AG09319 (cell line): ENCODE measurements at regions not wholly inside any gene's neighbourhood (a gene's known extent, or its start where the extent isn't known, plus 50 kb on each side); places are given as distances from the start of the nearest gene placed in this dataset.

Experiments used
- DNase-seq: peaks from one replicate; pipeline ENCODE4 v3.0.0-alpha.2; 2010; ENCODE audit warnings: low read depth; ENCODE audit errors: extremely low read depth
- TF ChIP-seq, protein P1 (sequence below): IDR thresholded peaks from 2 replicates; pipeline ENCODE4 v1.5.1; 2011; ENCODE audit warnings: low read depth, mild to moderate bottlenecking, inconsistent platforms, low read length, moderate library complexity

DNA sequence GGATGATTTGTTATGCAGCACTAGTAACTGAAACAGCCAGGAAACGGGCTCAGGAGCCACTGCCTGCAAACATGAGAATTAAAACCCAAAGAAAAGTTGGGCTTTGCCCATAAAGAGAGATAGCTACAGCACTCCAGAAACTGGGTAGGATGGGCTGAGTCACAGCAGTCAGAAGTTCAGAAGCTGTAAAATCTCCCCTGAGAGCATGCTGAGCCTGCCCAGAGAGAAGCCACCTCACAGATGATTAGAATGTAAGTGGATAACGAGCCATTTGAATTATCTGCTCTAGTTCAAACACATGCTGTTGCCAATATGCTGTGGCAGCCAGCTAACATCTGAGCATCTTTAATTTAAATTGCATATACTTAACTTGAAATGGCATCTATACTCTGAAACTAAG lies 388.1 kb upstream of the ACVR2A start:
- no peak for DNase-seq
- TF ChIP-seq, protein P1, sequence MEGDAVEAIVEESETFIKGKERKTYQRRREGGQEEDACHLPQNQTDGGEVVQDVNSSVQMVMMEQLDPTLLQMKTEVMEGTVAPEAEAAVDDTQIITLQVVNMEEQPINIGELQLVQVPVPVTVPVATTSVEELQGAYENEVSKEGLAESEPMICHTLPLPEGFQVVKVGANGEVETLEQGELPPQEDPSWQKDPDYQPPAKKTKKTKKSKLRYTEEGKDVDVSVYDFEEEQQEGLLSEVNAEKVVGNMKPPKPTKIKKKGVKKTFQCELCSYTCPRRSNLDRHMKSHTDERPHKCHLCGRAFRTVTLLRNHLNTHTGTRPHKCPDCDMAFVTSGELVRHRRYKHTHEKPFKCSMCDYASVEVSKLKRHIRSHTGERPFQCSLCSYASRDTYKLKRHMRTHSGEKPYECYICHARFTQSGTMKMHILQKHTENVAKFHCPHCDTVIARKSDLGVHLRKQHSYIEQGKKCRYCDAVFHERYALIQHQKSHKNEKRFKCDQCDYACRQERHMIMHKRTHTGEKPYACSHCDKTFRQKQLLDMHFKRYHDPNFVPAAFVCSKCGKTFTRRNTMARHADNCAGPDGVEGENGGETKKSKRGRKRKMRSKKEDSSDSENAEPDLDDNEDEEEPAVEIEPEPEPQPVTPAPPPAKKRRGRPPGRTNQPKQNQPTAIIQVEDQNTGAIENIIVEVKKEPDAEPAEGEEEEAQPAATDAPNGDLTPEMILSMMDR, result no peak

DNA sequence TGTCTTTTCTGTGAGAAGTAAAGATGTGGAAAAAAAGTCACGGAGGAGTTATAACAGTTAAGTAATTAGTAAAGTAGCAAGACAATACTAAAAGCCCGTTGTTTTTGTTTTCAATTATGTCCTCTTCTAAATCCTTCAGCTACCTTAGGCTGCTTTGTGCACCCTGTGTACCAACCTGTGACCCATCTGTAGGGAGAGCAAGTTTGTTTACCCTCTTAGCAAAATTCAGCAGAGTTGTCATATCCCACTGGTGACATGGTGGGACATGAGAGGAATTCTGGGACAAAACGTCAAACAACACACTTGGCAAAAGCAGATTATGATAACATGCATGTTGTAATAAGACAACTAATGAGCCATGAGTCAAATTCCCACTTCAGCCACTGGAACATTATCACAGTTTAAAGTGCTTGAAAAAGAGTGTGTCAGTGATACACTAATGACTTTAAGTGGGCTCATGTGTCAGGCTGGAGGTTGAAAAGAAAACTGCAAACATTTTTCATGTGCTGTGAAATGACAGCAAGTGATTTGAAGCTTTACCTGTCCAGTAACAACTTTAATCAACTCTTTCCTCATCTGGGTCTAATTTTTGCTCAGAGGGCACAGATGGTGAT lies 392.8 kb upstream of the ACVR2A start:
- TF ChIP-seq, protein P1, result no peak
- no peak for DNase-seq

DNA sequence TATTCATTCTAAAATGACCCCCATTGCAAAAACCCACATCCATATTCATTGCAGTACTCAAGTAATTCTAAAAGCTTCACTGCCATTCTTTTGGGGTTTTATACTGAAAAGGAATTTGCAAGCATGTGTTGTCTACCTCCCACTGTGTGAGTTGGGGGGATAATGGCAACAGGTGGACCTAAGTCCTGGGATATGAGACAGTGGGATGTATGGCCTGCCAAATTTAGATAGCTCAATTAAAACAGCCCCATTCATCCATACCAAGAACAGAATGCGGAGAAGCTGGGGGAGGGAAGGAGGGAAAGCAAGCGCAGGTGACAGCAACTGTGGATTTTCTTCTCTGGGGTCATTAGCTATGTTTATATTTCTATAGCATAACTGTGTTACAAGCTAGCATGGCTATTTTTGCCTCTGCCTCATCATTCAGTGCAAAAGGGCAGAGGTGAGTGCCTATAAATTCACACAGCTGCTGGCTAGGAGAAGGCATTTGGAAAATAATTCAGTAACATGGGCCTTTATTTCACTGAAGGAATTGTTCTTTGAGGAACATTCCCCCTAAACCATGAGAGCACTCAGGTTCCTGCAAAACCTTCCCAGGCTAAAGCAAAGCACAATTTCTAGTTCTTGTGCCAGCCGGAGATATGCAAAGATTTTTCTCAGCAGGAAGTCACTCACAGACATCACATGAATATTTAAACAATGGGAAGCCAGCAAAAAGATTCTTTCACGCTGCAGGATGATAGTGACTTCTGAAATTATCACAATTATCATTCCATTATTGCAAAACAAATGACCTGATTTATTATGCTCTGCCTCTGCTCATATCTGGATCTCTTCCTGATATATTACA lies 393.9 kb upstream of the ACVR2A start:
- no peak for DNase-seq
- TF ChIP-seq, protein P1, result no peak

DNA sequence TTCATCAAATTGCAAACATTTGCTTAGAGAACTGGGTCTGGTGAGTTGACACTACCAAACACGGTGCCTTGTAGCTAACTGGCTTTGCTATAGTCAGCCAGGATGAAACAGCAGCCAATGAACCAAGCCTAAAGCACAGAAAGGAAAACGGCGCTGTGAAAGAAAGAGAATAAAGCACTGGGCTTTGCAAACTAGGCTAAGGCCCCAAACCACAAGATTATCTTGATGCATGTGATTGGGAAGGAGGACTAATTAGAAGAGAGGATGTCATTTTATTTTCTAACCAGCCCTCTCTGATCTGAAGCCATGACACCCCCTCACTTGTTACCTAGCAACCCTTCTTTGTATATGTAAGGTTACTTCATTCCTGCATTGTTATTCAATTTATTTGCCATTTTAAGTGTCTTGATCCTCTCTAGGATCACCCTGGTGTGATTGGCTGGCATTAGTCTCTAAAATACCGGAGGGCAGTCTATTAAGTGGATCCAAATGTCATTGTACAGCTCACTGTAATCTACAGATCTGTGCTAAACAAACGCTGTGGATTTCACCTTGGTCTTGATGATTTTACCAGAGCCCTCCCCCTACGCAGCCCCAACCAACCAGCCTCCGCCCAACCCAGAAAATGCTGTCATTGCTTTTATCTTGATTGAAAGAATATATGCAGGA lies 395.4 kb upstream of the ACVR2A start:
- TF ChIP-seq, protein P1, result no peak
- DNase-seq, result no peak

DNA sequence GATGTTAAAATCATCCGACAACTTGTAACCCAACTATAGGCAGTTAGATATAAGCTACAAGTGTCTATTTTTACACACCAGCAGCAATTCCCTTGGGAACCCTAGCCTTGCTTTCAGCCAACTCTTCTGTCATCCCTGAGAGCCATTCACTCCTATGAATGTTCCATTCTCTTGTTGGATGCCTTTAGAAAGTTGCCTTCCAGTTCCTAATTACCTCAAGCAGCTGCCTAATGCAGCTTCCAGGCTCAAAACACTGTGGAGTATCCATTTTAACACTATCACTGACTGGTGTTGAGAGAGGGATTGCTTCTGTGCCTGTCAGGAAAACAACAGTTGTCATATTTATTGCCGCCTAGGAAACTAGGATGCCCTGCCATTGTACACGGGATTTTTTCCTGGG lies 402.0 kb upstream of the ACVR2A start:
- TF ChIP-seq, protein P1, result no peak
- no peak for DNase-seq

DNA sequence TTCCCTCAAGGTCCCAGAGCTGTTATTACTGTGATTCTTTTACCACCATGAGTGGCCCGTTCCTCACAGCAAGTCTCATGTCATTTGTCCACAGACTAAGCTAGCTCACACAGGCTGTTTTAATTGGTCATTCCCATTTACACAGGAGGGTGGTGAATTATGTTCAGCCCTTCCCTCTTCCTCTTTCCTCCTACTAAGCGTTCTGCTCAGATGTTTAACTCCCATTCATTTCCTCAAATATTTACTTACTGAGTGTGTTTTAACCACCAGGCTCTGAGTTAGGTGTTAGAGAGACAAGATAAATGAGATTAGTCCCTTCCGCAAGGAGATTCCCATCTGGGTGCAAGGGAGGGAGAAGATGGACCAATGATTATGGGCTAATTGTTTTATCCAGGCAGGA lies 403.6 kb upstream of the ACVR2A start:
- DNase-seq, result no peak
- TF ChIP-seq, protein P1, result no peak

DNA sequence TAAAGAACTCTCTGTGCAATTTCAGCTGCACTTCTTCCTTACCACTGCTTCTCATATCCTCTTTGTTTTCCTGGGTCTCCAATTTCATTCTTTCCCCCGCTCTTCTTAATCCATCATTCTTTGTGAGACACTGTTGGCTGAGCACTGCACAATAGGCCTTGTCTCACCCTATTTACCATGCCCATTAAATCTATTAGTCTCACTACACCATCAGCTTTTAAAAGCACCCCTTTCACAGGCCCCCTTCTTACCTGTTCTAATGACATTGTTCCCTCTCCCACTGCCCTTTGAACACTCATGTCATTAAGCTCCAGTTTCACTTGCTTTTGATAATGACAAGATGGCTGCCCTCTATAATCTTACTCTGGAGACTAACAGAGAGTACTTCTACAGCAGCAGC lies 404.1 kb upstream of the ACVR2A start:
- TF ChIP-seq, protein P1, result no peak
- no peak for DNase-seq
